ENCODE measurements at regions not wholly inside any gene's neighbourhood (a gene's known extent, or its start where the extent isn't known, plus 50 kb on each side); places are given as distances from the start of the nearest gene placed in this dataset.

GRCh38 chrX:40494005-40494404 is 86.8 kb upstream of the ATP6AP2 start:
- peaks cover 3 to 12% of the 10 kb centered on the region in 2 donors for H3K27me3 Mint-ChIP-seq (ENCODE audit: low read depth in 2 of 2)
- no peak overlapping the region for H3K27ac Mint-ChIP-seq
- H3K27me3 ChIP-seq (ENCODE audit: control insufficient read depth, insufficient read depth, low read length) = no peaks in the 10 kb centered on the region
- 84% methylated on average over 2 of the region's 2 CpGs for WGBS (ENCODE audit: insufficient coverage)
- ATAC-seq = no peak
- TF ChIP-seq, protein P1, sequence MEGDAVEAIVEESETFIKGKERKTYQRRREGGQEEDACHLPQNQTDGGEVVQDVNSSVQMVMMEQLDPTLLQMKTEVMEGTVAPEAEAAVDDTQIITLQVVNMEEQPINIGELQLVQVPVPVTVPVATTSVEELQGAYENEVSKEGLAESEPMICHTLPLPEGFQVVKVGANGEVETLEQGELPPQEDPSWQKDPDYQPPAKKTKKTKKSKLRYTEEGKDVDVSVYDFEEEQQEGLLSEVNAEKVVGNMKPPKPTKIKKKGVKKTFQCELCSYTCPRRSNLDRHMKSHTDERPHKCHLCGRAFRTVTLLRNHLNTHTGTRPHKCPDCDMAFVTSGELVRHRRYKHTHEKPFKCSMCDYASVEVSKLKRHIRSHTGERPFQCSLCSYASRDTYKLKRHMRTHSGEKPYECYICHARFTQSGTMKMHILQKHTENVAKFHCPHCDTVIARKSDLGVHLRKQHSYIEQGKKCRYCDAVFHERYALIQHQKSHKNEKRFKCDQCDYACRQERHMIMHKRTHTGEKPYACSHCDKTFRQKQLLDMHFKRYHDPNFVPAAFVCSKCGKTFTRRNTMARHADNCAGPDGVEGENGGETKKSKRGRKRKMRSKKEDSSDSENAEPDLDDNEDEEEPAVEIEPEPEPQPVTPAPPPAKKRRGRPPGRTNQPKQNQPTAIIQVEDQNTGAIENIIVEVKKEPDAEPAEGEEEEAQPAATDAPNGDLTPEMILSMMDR (IDR thresholded peaks at IDR 0.05) = no peak
- no peaks in the 10 kb centered on the region for H3K4me1 ChIP-seq (ENCODE audit: control insufficient read depth, insufficient read depth, low read length)
- no peaks in the 10 kb centered on the region for H3K4me1 Mint-ChIP-seq
- no peaks in the 10 kb centered on the region for H3K36me3 ChIP-seq (ENCODE audit: control insufficient read depth, insufficient read depth, low read length)
- H3K27ac ChIP-seq (ENCODE audit: low read length) = no peak overlapping the region
- intact Hi-C loops (cut with micrococcal nuclease) = no loop called here
- no peaks in the 10 kb centered on the region for H3K9me3 Mint-ChIP-seq
- H3K9me3 ChIP-seq (ENCODE audit: control insufficient read depth, insufficient read depth, low read length) = no peaks in the 10 kb centered on the region
- H3K36me3 Mint-ChIP-seq = no peaks in the 10 kb centered on the region
- H3K4me3 Mint-ChIP-seq = no peak overlapping the region
- no peak overlapping the region for H3K4me3 ChIP-seq (ENCODE audit: low read length)
- DNase-seq = no peak

DNA sequence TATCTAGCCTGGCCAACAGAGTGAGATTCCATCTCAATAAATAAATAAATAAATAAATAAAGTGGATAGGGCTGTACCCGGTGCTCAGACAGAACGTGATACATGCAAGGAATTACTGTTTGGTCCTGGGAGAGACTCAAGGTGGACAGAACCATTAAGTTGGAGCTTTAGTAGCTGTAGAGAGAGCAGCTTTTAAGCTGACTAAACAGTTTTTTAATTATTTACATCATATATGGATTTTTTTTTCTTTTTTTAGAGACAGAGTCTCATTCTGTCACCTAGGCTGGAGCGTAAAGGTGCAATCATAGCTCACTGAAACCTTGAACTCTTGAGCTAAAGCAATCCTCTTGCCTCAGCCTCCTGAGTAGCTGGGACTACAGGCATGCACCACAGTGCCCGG is 92.5 kb upstream of the ATP6AP2 start:
- no peaks in the 10 kb centered on the region for H3K36me3 Mint-ChIP-seq
- Histone ChIP-seq H3K27me3 (ENCODE audit: control insufficient read depth, insufficient read depth, low read length) (no peaks in the 10 kb centered on the region), H3K36me3 (ENCODE audit: control insufficient read depth, insufficient read depth, low read length) (no peaks in the 10 kb centered on the region), H3K4me3 (ENCODE audit: low read length) (no peak overlapping the region), H3K9me3 (ENCODE audit: control insufficient read depth, insufficient read depth, low read length) (no peaks in the 10 kb centered on the region), H3K4me1 (ENCODE audit: control insufficient read depth, insufficient read depth, low read length) (no peaks in the 10 kb centered on the region), H3K27ac (ENCODE audit: low read length) (no peak overlapping the region)
- ATAC-seq (no peak), DNase-seq (no peak)
- H3K27me3 Mint-ChIP-seq (ENCODE audit: low read depth in 2 of 2) = peaks cover 0 to 8% of the 10 kb centered on the region in 2 donors
- no peaks in the 10 kb centered on the region for H3K4me1 Mint-ChIP-seq
- TF ChIP-seq, protein P1 (IDR thresholded peaks at IDR 0.05) = no peak
- H3K9me3 Mint-ChIP-seq = peaks cover 2 to 4% of the 10 kb centered on the region in 2 donors
- WGBS (ENCODE audit: insufficient coverage) = 88% methylated on average over 1 of the region's 4 CpGs
- no peak overlapping the region for H3K4me3 Mint-ChIP-seq
- no peak overlapping the region for H3K27ac Mint-ChIP-seq
- intact Hi-C loops (cut with micrococcal nuclease) = no loop called here

GRCh38 chrX:40485973-40486372 is 94.8 kb upstream of the ATP6AP2 start:
- Mint-ChIP-seq H3K4me1 (no peaks in the 10 kb centered on the region), H3K27me3 (ENCODE audit: low read depth in 2 of 2) (peaks cover 0 to 17% of the 10 kb centered on the region in 2 donors), H3K36me3 (no peaks in the 10 kb centered on the region), H3K9me3 (peaks cover 2 to 4% of the 10 kb centered on the region in 2 donors), H3K27ac (no peak overlapping the region), H3K4me3 (no peak overlapping the region)
- intact Hi-C loops (cut with micrococcal nuclease) = no loop called here
- no peaks in the 10 kb centered on the region for H3K4me1 ChIP-seq (ENCODE audit: control insufficient read depth, insufficient read depth, low read length)
- no peak overlapping the region for H3K4me3 ChIP-seq (ENCODE audit: low read length)
- no peak for ATAC-seq
- no peak for DNase-seq
- 100% methylated on average over 1 of the region's 1 CpG for WGBS (ENCODE audit: insufficient coverage)
- H3K9me3 ChIP-seq (ENCODE audit: control insufficient read depth, insufficient read depth, low read length) = no peaks in the 10 kb centered on the region
- H3K27me3 ChIP-seq (ENCODE audit: control insufficient read depth, insufficient read depth, low read length) = no peaks in the 10 kb centered on the region
- H3K36me3 ChIP-seq (ENCODE audit: control insufficient read depth, insufficient read depth, low read length) = no peaks in the 10 kb centered on the region
- TF ChIP-seq, protein P1 (IDR thresholded peaks at IDR 0.05) = no peak
- H3K27ac ChIP-seq (ENCODE audit: low read length) = no peak overlapping the region

DNA sequence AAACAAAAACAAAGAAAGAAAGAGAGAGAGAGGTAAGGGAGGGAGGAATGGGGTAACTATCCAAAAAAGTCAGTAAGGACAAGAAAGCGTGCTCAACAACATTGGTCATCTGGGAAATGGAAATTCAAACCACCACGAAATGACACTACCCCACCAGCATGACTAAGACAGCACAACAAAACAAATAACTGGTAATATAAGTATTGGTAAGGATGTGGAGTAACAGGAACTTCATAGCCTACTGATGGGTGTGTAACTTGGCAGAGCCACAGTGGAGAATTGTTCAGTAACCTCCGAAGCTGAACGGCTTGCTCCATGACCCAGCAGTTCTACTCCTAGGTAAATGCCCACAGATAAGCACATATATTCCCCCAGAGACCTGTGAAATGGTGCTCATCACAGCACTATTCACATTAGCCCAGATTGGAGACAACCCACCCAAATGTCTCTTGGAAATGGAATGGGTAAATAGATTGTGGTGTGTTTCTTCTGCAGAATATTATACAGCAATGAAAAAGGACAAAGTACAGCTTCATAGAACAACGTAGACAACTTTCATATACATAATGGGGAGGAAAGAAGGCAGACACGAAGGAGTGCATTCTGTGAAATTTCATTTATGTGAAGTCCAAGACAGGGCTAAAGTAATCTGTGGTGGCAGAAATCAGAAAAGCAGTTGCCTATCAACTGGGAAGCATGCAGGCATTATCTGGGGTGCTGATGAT is 95.5 kb upstream of the ATP6AP2 start:
- H3K27me3 ChIP-seq (ENCODE audit: control insufficient read depth, insufficient read depth, low read length) = no peaks in the 10 kb centered on the region
- no peak for ATAC-seq
- no peak for DNase-seq
- Mint-ChIP-seq H3K9me3 (peaks cover 2 to 4% of the 10 kb centered on the region in 2 donors), H3K27me3 (ENCODE audit: low read depth in 2 of 2) (peaks cover 0 to 18% of the 10 kb centered on the region in 2 donors), H3K27ac (no peak overlapping the region), H3K4me1 (no peaks in the 10 kb centered on the region), H3K4me3 (no peak overlapping the region), H3K36me3 (no peaks in the 10 kb centered on the region)
- H3K4me3 ChIP-seq (ENCODE audit: low read length) = no peak overlapping the region
- no peaks in the 10 kb centered on the region for H3K36me3 ChIP-seq (ENCODE audit: control insufficient read depth, insufficient read depth, low read length)
- intact Hi-C loops (cut with micrococcal nuclease) = no loop called here
- H3K4me1 ChIP-seq (ENCODE audit: control insufficient read depth, insufficient read depth, low read length) = no peaks in the 10 kb centered on the region
- 80% methylated on average over 1 of the region's 6 CpGs for WGBS (ENCODE audit: insufficient coverage)
- H3K27ac ChIP-seq (ENCODE audit: low read length) = no peak overlapping the region
- H3K9me3 ChIP-seq (ENCODE audit: control insufficient read depth, insufficient read depth, low read length) = no peaks in the 10 kb centered on the region
- TF ChIP-seq, protein P1 (IDR thresholded peaks at IDR 0.05) = no peak

Data from natural killer cell (primary cell).